HL-60 (cell line): ENCODE measurements at regions not wholly inside any gene's neighbourhood (a gene's known extent, or its start where the extent isn't known, plus 50 kb on each side); places are given as distances from the start of the nearest gene placed in this dataset.

Experiments used
- DNase-seq, 2 experiments: peaks; one replicate each; pipeline ENCODE4 v3.0.0-alpha.2; 2010 to 2020; ENCODE audit warnings: low read depth in 1 of 2, low spot score in 1 of 2
- H3K27ac ChIP-seq: fragments of 250-450 bp; sonication (Bioruptor Pico); replicated peaks from 2 replicates; pipeline ENCODE4 v1.5.1; 2020; ENCODE audit warnings: mild to moderate bottlenecking, moderate library complexity
- H3K27me3 ChIP-seq: fragments of 250-450 bp; sonication (Bioruptor Pico); 2 replicates; pipeline ENCODE4 v1.5.1; 2021; ENCODE audit warnings: mild to moderate bottlenecking, moderate library complexity; ENCODE audit not compliant: insufficient read depth, poor library complexity, severe bottlenecking
- H3K4me3 ChIP-seq: replicated peaks from 2 replicates; pipeline ENCODE4 v1.5.1; 2011; ENCODE audit warnings: mild to moderate bottlenecking, control low read depth, low read length; ENCODE audit not compliant: insufficient read depth
- GABPA ChIP-seq: IDR thresholded peaks from 2 replicates; pipeline ENCODE4 v1.6.1; 2012; ENCODE audit warnings: low read depth
- POLR2AphosphoS5 ChIP-seq: IDR thresholded peaks from 2 replicates; pipeline ENCODE4 v1.6.1; 2012; ENCODE audit warnings: low read depth
- REST ChIP-seq: IDR thresholded peaks from 2 replicates; pipeline ENCODE4 v1.6.1; 2012; ENCODE audit warnings: low read depth; ENCODE audit not compliant: insufficient replicate concordance
- SPI1 ChIP-seq: IDR thresholded peaks from 2 replicates; pipeline ENCODE4 v1.6.1; 2012; ENCODE audit warnings: low read depth, mild to moderate bottlenecking, borderline replicate concordance
- TF ChIP-seq, protein P1 (sequence below): IDR thresholded peaks from one replicate; pipeline ENCODE4 v1.5.1; 2011; ENCODE audit warnings: low read length, control low read depth, inconsistent platforms; ENCODE audit not compliant: insufficient read depth

DNA sequence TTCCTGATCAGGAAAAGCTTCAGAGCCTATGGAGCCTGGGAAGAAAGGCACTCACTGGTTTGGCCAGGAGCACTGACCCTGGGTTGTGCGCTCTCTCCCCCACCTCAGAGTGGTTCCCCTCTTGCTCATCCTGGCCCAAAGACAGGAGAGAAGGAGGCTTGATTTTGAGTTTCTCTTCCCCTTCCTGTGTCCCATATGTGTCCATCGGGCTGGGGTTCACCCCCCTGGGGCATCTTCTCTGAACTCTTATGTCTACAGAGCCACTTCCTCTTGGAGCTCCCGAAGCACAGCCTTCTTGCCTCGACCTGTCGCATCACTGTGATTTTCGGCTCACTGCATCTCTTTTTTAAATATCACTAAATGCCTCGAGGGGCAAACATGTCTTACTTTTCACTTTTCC lies 692.3 kb downstream of the RNF144A start:
- no peak overlapping the region for H3K27ac ChIP-seq
- no peak for TF ChIP-seq GABPA
- no peaks in the 10 kb centered on the region for H3K27me3 ChIP-seq
- no peak overlapping the region for H3K4me3 ChIP-seq
- no peak for DNase-seq

- Histone ChIP-seq H3K27me3 (no peaks in the 10 kb centered on the region), H3K27ac (no peak overlapping the region), H3K4me3 (no peak overlapping the region)
- no peak for TF ChIP-seq REST
- no peak for DNase-seq
Observed at GRCh38 chr2:7609974-7610373, 692.8 kb downstream of the RNF144A start.

DNA sequence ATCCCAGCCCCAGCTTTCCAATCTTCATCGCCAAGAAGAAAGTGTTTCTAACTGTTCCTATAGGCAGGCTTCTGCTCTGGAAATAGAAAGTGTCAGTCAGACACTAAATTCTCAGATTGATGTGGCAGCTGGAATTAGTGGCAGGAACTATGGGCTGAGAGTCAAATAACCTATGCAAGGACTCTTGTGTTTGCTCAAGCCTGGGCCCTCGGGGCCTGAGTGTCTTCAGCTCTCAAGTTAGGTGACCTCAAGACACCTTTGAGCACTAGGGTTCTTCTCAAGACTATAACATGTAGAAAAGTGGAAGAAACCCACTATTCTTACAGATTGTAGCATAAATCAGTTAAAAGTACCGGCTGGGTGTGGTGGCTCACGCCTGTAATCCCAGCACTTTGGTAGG lies 694.5 kb downstream of the RNF144A start:
- no peak for TF ChIP-seq GABPA
- TF ChIP-seq, protein P1, sequence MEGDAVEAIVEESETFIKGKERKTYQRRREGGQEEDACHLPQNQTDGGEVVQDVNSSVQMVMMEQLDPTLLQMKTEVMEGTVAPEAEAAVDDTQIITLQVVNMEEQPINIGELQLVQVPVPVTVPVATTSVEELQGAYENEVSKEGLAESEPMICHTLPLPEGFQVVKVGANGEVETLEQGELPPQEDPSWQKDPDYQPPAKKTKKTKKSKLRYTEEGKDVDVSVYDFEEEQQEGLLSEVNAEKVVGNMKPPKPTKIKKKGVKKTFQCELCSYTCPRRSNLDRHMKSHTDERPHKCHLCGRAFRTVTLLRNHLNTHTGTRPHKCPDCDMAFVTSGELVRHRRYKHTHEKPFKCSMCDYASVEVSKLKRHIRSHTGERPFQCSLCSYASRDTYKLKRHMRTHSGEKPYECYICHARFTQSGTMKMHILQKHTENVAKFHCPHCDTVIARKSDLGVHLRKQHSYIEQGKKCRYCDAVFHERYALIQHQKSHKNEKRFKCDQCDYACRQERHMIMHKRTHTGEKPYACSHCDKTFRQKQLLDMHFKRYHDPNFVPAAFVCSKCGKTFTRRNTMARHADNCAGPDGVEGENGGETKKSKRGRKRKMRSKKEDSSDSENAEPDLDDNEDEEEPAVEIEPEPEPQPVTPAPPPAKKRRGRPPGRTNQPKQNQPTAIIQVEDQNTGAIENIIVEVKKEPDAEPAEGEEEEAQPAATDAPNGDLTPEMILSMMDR, result no peak
- TF ChIP-seq POLR2AphosphoS5, result no peak
- no peak for TF ChIP-seq REST
- no peak for TF ChIP-seq SPI1
- DNase-seq, result no peak
- Histone ChIP-seq H3K27me3 (no peaks in the 10 kb centered on the region), H3K4me3 (no peak overlapping the region), H3K27ac (no peak overlapping the region)

DNA sequence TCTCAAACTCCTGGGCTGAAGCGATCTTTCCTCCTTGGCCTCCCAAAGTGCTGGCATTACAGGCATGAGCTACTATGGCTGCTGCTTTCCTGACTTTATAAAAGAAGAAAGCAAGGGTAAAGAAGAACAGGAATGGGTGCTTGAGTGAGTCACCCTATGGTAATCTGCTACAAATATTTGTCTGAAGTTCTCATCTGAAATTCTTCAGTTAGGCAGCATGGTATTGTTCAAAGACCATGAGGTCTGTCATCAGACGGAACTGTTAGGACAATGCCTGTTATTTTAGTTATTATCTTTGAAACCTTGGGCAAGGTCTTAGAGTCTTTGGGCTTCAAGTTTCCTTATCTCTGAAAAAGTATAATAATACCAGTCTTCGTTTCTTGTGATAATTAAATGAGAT lies 695.8 kb downstream of the RNF144A start:
- no peaks in the 10 kb centered on the region for H3K27me3 ChIP-seq
- H3K4me3 ChIP-seq, result no peak overlapping the region
- DNase-seq, result no peak
- H3K27ac ChIP-seq, result no peak overlapping the region
- no peak for TF ChIP-seq GABPA
- TF ChIP-seq, protein P1, result no peak
- TF ChIP-seq POLR2AphosphoS5, result no peak

- no peak overlapping the region for H3K4me3 ChIP-seq
- no peak for DNase-seq
- TF ChIP-seq SPI1, result no peak
- TF ChIP-seq, protein P1, result no peak
- H3K27me3 ChIP-seq, result no peaks in the 10 kb centered on the region
- H3K27ac ChIP-seq, result no peak overlapping the region
Observed at GRCh38 chr2:7613831-7614230, 696.6 kb downstream of the RNF144A start.
